CD4-positive, alpha-beta T cell treated with Interferon alpha-2 for 1 hour (primary cell): ENCODE measurements at regions not wholly inside any gene's neighbourhood (a gene's known extent, or its start where the extent isn't known, plus 50 kb on each side); places are given as distances from the start of the nearest gene placed in this dataset.
"Not testable (repeated sequence)": the region's sequence is repeated elsewhere in the genome, so short reads cannot be mapped to it uniquely, and the experiment has no call there.

Source experiments
- DNase-seq, 2 donors: peaks; one replicate each; pipeline ENCODE4 v3.0.0-alpha.2; 2020 to 2022

GRCh38 chrX:115357326-115358120 lies 68.0 kb downstream of the LUZP4 start:
- no peak for DNase-seq

GRCh38 chrX:115359508-115359907 lies 70.0 kb downstream of the LUZP4 start:
- DNase-seq = not testable (repeated sequence)

GRCh38 chrX:115360220-115360781 lies 70.8 kb downstream of the LUZP4 start:
- no peak for DNase-seq

DNA sequence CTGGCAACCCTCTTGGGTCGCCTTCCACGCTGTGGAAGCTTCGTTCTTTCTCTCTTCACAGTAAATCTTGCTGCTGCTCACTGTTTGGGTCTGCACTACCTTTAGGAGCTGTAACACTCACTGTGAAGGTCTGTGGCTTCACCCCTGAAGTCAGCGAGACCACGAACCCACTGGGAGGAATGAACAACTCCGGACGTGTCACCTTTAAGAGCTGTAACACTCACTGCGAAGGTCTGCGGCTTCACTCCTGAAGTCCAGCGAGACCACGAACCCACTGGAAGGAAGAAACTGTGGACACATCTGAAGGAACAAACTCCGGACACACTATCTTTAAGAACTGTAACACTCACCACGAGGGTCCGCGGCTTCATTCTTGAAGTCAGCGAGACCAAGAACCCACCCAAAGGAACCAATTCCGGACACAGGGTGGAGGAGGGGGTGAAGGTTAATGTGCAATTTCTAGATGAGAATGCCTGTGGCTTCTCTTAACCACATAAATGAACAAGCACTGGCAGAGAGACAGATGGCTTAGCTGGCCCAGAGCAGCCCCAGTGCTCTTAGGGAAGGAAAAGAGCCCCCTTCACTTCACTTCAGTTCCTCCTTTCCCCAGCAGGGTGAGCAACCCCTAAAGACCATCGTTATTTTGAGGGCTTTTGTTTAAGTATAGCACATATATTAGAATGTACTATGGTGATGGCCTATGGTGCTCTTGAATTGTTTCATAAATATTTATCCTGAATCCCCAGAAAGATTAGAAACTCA lies 73.0 kb downstream of the LUZP4 start:
- DNase-seq = no peak

DNA sequence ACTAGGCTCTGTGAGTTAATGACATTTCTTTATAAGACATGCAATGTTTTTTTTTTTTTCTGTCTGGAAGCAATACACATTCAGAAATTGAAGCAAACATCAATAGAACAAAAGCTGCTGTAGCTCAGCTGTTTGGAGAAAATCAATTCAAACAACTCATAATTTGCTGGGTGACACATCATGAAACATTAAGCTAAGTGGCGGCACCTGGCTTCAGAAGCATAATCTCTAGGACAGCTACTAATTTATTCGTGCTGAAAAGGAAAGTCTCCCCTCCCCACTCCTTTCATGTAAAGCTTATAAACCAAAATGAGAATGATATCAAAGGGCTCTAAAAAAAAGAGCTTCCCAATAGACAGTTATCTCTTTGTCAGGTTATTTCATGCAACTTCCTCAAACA lies 73.9 kb downstream of the LUZP4 start:
- DNase-seq = no peak

DNA sequence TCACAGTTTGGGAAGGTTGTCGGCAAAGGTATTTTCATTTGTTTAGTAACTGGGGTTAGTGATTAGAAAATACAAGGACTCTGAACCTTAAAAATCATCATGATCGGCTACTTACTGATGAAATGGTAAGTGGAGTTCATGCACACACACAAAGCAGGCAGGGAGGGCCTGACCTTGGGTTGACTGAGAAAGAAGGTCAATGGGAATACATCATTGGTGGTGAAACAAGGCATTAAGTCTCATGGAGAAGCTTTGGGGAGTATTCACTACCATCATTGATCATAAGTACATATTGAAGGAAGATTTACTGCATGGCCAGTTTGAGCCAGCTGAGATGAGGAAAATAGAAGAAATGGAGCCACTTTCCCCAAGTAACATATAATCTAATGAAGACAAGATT lies 74.4 kb downstream of the LUZP4 start:
- no peak for DNase-seq

DNA sequence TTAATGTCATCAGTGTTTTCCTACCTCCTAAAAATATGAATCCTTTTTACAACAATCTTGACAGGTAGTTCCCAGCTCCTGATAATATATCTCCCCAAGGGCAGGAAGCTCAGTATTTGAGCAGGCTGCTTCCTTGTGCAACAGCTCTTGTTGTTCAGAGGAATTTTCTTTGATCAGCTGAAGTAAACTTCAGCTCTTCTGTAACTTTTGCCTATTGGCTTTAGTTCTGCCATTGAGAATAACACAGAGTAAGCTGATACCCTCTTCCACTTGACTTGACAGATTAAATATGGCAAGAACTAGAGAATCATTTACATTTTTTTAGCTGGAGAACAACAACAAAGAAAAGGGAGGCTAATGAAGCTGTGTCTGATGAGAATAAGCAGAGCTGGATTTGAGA lies 75.2 kb downstream of the LUZP4 start:
- no peak for DNase-seq

DNA sequence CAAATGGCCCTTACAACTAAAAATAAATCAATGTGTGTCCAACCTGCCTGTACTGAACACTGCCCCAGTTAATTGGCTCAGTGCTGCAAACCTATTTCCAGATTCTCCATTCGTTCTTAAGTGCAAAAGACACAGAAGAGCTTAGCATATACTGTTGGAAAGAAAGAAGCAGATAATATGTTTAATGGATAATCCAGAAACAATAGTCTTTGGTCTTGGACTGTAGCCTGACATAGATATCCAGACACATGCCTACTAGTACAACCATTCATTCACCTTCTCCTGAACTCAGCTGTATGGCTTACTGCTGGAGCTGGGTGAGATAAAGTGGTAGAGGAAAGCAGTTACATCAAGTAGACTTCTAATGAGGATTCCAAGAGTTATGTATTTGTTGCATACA lies 77.0 kb downstream of the LUZP4 start:
- no peak for DNase-seq

DNA sequence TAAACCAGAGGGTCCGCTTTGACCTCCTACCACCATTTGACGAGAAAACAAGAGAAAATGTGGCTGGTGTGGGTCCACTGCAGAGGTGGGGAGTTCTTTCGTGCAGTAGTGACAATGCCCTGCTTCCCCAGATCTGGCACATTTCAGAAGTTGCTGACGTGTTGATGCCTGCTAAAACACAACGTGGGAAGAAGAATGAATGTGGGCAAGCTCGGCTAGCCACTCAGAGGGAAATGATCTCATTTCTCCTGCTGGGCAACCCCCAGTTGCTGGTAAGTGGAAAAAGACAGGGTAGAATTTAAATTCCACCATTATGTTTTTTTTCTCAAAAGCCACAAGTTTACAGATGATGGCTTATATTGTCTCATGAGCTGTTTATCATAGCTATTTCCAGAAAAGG lies 77.9 kb downstream of the LUZP4 start:
- no peak for DNase-seq

- DNase-seq = no peak
Measured at GRCh38 chrX:115367951-115368350, 78.4 kb downstream of the LUZP4 start.

DNA sequence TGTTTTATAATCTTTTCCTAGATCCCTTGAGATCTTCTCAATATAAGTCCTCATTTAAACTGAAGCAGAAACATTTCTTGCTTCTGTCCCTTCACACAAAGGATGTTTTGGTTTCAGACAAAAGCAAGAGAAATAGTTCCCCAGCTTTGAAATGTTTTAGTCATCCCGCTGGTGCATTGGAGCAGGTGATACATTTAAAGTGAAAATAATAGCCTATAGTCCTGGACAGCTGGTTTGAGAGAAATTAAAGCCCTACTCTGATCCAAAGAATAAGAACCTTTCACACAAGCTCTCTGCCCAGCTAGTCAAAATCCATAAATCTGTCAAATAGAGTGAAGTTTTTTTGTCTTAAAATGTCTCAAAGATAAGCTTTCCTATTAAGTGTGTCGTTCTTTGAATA lies 79.4 kb downstream of the LUZP4 start:
- DNase-seq = no peak

DNA sequence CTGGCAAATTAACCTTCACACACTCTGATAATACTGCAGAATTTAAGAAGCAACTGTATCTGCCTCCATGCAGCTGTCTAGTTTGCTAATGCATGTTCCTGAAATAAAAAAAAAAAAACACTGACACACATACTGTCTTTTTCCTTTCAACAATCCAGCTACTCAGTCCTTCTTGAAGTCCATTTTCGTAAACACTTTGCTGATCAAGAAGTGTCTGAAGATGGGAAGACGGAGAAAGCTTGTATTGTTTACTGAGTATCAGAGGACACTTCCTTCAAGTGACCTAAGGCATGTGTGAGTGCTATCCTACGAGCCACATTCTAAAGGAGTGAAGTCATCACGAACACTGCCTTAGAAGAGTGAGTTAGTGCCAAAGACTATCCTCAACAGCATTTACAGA lies 82.6 kb downstream of the LUZP4 start:
- no peak for DNase-seq

DNA sequence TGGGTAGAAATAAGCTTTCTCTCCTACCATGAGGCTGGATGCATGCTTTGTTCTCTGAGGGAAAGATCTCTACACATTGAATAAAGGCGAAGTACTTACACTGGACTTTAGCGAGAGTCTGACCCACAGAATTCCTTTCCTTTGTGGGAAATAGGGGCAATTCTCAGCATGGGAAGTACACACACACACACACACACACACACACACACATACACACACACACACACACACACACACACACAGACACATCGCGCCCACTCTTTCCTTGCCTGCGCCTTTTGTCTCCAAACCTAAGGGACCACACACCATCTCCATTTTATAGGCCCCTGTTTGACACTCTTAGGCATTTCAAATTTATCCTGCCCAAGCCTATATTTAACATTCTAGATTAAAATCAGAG lies 83.8 kb downstream of the LUZP4 start:
- DNase-seq = no peak

- no peak for DNase-seq
Measured at GRCh38 chrX:115378471-115378870, 89.0 kb downstream of the LUZP4 start.

- no peak for DNase-seq
Measured at GRCh38 chrX:115387327-115387726, 97.8 kb downstream of the LUZP4 start.

DNA sequence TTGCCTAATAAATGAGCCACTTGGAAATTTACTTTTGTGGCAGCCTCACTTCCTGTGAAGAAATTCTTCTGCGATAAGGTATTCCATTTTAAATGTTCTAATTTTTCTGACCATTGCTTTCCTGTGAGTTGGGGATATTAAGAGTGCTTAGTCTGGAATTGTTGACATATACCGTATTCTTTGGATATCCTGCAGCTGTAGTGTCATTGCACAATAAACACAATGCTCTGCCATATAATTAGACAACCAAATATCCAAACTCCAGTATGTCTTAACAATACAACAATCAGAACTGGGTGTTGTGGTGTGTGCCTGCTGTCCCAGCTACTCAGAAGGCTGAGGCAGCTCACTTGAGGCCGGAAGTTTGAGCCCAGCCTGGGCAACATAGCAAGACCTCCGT lies 99.4 kb downstream of the LUZP4 start:
- no peak for DNase-seq

GRCh38 chrX:115390078-115390477 lies 100.6 kb downstream of the LUZP4 start:
- no peak for DNase-seq

DNA sequence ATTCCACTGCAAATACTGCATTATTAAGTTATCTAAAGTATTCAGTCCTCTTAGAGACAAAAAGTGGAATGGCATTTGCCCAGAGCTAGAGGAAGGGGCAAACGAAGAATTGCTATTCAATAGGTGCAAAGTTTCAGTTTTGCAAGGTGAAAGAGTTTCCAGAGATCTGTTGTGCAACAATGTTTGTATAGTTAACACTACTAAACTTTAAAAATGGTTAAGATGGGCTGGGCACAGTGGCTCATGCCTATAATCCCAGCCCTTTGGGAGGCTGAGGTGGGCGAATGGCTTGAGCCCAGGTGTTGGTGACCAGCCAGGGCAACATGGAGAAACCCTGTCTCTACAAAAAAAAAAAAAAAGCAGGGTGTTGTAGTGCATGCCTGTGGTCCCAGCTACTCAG lies 102.5 kb downstream of the LUZP4 start:
- DNase-seq = no peak

GRCh38 chrX:115392871-115393270 lies 103.4 kb downstream of the LUZP4 start:
- DNase-seq = no peak

DNA sequence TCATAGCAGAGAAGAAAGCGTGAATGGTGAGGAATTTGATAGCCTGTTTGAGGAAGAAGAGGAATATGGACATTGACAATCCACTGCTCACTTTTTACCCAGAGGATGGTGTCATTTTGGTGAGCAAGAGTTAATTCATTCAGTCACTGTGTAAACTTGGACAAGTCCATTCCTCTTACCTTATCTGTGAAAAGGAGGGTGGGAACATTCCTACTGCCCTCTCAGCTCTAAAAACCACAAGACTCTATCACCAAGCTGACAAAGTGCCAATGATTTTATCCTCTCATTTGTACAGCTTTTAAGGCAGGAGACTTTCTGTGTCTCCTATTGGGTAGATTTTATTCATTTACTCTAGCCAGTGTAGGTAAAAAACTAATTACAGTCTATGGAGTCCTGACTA lies 103.8 kb downstream of the LUZP4 start:
- DNase-seq = no peak

- DNase-seq = not testable (repeated sequence)
Measured at GRCh38 chrX:115394806-115395205, 105.3 kb downstream of the LUZP4 start.

GRCh38 chrX:115399306-115399705 lies 109.8 kb downstream of the LUZP4 start:
- no peak for DNase-seq

GRCh38 chrX:115400960-115401359 lies 111.4 kb downstream of the LUZP4 start:
- no peak for DNase-seq

DNA sequence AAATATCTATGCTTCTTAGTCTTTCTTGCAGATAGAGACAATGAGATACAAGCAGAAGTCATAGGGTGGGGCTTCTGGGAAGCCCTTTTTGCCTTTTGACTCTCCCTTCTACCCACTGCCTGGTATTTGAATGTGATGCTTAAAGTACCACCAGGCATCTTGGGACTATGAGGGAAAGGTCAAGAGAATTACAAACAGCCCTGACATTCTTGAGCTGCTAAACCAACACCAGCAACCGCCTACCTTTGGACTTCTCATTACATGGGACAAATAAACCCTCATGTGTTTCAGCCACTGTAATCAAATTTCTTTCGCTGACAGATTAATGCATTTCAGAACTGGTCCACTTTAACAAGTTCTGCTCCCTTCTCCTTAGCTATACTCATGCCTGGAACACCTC lies 112.8 kb downstream of the LUZP4 start:
- no peak for DNase-seq
